Parathyroid adenoma (tissue), 2 donors: ENCODE measurements at regions not wholly inside any gene's neighbourhood (a gene's known extent, or its start where the extent isn't known, plus 50 kb on each side); places are given as distances from the start of the nearest gene placed in this dataset.
"Not testable (repeated sequence)": the region's sequence is repeated elsewhere in the genome, so short reads cannot be mapped to it uniquely, and the experiment has no call there.

Experiments used
- H2AFZ ChIP-seq: fragments of 300-600 bp; sonication (generic); one replicate; pipeline ENCODE4 v1.7.0; 2017; ENCODE audit warnings: antibody characterized with exemption, mild to moderate bottlenecking
- H3K27ac ChIP-seq: fragments of 300-600 bp; sonication (generic); one replicate; pipeline ENCODE4 v1.7.0; 2017
- H3K27me3 ChIP-seq: fragments of 300-600 bp; sonication (generic); one replicate; pipeline ENCODE4 v1.7.0; 2017; ENCODE audit warnings: low read length; ENCODE audit not compliant: control insufficient read depth, insufficient read depth
- H3K36me3 ChIP-seq: fragments of 300-600 bp; sonication (generic); one replicate; pipeline ENCODE4 v1.7.0; 2017; ENCODE audit warnings: low read length; ENCODE audit not compliant: control insufficient read depth, insufficient read depth
- H3K4me1 ChIP-seq: fragments of 300-600 bp; sonication (generic); one replicate; pipeline ENCODE4 v1.7.0; 2017; ENCODE audit warnings: control low read depth
- H3K4me2 ChIP-seq: fragments of 300-600 bp; sonication (generic); one replicate; pipeline ENCODE4 v1.7.0; 2017; ENCODE audit warnings: low read length
- H3K4me3 ChIP-seq: fragments of 300-600 bp; sonication (generic); one replicate; pipeline ENCODE4 v1.7.0; 2017; ENCODE audit warnings: low read depth, low read length
- H3K79me2 ChIP-seq: fragments of 300-600 bp; sonication (generic); one replicate; pipeline ENCODE4 v1.7.0; 2017; ENCODE audit warnings: control low read depth
- H3K9ac ChIP-seq: fragments of 300-600 bp; sonication (generic); one replicate; pipeline ENCODE4 v1.7.0; 2017; ENCODE audit warnings: mild to moderate bottlenecking
- H3K9me3 ChIP-seq: fragments of 300-600 bp; sonication (generic); one replicate; pipeline ENCODE4 v1.7.0; 2017; ENCODE audit warnings: low read length; ENCODE audit not compliant: control insufficient read depth
- TF ChIP-seq, protein P1 (sequence below): fragments of 300-600 bp; sonication (generic); IDR thresholded peaks from one replicate; pipeline ENCODE4 v1.7.0; 2017; ENCODE audit warnings: antibody characterized with exemption, mild to moderate bottlenecking
- donor health status: primary hyperparathyroidism.

DNA sequence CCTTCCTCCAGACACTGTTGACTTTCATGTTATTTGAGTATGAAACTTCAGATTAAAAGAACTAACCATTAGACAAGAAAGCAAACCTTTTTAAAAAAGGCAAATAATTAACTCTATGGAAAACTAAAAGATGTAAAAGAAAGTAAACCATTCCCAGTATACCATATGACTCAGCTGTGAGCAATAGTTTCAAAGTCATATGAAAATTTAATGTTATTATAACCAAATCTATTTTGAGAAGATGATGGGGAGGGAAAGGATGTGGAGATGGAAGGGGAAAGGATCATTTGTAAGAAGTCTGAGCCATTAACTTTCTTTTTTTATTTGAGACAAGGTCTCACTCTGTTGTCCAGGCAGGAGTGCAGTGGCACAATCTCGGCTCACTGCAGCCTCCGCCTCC, 131.8 kb downstream of the IRX5 start:
- Histone ChIP-seq H3K27ac (no peak overlapping the region), H3K27me3 (no peaks in the 10 kb centered on the region), H3K4me3 (no peak overlapping the region), H3K9me3 (no peaks in the 10 kb centered on the region), H3K79me2 (no peaks in the 10 kb centered on the region), H2AFZ (no peak overlapping the region), H3K4me1 (no peaks in the 10 kb centered on the region), H3K4me2 (no peak overlapping the region), H3K9ac (no peak overlapping the region), H3K36me3 (no peaks in the 10 kb centered on the region)
- TF ChIP-seq, protein P1, sequence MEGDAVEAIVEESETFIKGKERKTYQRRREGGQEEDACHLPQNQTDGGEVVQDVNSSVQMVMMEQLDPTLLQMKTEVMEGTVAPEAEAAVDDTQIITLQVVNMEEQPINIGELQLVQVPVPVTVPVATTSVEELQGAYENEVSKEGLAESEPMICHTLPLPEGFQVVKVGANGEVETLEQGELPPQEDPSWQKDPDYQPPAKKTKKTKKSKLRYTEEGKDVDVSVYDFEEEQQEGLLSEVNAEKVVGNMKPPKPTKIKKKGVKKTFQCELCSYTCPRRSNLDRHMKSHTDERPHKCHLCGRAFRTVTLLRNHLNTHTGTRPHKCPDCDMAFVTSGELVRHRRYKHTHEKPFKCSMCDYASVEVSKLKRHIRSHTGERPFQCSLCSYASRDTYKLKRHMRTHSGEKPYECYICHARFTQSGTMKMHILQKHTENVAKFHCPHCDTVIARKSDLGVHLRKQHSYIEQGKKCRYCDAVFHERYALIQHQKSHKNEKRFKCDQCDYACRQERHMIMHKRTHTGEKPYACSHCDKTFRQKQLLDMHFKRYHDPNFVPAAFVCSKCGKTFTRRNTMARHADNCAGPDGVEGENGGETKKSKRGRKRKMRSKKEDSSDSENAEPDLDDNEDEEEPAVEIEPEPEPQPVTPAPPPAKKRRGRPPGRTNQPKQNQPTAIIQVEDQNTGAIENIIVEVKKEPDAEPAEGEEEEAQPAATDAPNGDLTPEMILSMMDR = no peak

DNA sequence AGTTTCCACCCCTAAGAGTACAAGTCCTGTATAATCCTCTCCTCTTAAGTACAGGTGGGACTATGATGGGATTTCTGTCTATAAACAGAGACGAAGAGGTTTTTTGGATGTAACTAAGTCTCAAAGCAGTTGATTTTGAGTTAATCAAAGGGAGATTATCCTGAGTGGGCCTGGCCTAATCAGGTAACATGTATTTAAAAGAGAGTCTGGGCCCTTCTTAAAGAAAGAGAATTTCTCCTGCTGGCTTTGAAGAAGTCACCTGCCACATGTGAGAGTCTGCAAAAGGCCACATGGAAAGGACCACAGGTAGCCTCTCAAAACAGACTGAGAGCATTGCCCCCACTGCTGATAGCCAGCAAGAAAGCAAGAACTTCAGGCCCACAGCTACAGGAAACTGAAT, 142.3 kb downstream of the IRX5 start:
- H3K4me1 ChIP-seq = no peaks in the 10 kb centered on the region
- no peak overlapping the region for H2AFZ ChIP-seq
- no peak overlapping the region for H3K4me2 ChIP-seq
- H3K27ac ChIP-seq = no peak overlapping the region
- no peaks in the 10 kb centered on the region for H3K9me3 ChIP-seq
- H3K27me3 ChIP-seq = no peaks in the 10 kb centered on the region
- H3K9ac ChIP-seq = no peak overlapping the region
- H3K79me2 ChIP-seq = no peaks in the 10 kb centered on the region
- no peak overlapping the region for H3K4me3 ChIP-seq
- TF ChIP-seq, protein P1 = no peak
- H3K36me3 ChIP-seq = no peaks in the 10 kb centered on the region

DNA sequence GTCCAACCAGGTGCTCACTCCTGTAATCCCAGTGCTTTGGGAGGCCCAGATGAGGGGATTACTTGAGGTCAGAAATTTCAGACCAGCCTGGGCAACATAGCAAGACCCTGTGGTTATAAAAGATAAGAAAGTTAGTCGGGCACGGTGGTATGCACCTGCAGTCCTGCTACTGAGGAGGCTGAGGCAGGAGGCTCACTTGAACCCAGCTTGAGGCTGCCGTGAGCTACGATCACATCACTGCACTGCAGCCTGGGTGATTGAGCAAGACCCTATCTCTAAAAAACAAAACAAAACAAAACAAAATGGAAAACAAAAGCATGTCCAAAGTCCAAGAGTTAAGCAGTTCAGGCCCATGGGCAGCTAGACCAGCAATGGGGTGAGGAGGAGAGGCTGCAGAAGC, 143.2 kb downstream of the IRX5 start:
- H3K27me3 ChIP-seq = no peaks in the 10 kb centered on the region
- no peaks in the 10 kb centered on the region for H3K36me3 ChIP-seq
- H3K79me2 ChIP-seq = no peaks in the 10 kb centered on the region
- TF ChIP-seq, protein P1 = no peak
- no peak overlapping the region for H3K4me3 ChIP-seq
- no peak overlapping the region for H3K9ac ChIP-seq
- H3K4me1 ChIP-seq = no peaks in the 10 kb centered on the region
- H2AFZ ChIP-seq = no peak overlapping the region
- H3K27ac ChIP-seq = no peak overlapping the region
- no peaks in the 10 kb centered on the region for H3K9me3 ChIP-seq
- H3K4me2 ChIP-seq = no peak overlapping the region

DNA sequence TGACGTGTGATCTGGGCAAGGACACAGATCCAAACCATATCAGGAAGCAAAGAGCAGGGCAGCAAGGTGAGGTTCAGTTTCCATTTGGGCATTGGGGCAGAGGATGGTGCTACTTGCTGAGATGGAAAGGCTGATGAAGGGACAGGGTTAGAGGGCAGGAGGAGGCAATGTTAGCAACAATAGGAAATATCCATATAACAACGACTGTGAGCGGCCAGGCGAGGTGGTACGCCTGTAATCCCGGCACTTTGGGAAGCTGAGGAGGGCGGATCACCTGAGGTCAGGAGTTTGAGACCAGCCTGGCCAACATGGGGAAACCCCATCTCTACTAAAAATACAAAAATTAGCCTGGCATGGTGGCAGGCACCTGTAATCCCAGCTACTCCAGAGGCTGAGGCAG, 144.5 kb downstream of the IRX5 start:
- H3K9me3 ChIP-seq, H3K36me3 ChIP-seq, H3K9ac ChIP-seq, H3K4me1 ChIP-seq, H3K79me2 ChIP-seq, H3K27ac ChIP-seq, H3K4me2 ChIP-seq, H2AFZ ChIP-seq, H3K4me3 ChIP-seq, H3K27me3 ChIP-seq: not testable (repeated sequence)

DNA sequence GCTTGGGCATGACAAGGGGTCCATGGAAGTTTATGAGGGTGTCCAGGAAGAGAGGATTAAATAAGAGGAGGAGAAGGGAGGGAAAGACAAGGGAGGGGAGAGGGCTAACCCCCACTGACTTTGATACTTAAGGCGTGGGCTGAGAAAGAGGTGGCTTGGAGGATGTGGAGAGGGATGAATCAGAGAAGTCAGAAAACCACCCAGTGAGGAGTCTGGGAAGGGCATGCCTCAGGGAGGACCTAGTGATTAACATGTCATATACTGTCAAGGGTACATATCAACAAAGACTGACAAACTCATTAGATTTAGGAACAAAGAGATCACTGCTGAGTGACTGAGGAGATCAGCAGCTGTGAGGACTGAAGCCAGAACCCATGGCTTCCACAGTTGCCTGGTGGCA, 145.4 kb downstream of the IRX5 start:
- H3K36me3 ChIP-seq = no peaks in the 10 kb centered on the region
- H3K4me1 ChIP-seq = no peaks in the 10 kb centered on the region
- H2AFZ ChIP-seq = no peak overlapping the region
- TF ChIP-seq, protein P1 = no peak
- H3K9ac ChIP-seq = no peak overlapping the region
- H3K27ac ChIP-seq = no peak overlapping the region
- no peaks in the 10 kb centered on the region for H3K79me2 ChIP-seq
- no peaks in the 10 kb centered on the region for H3K27me3 ChIP-seq
- H3K4me3 ChIP-seq = no peak overlapping the region
- H3K4me2 ChIP-seq = no peak overlapping the region
- H3K9me3 ChIP-seq = no peaks in the 10 kb centered on the region
